HG03575 (cell line): ENCODE measurements at regions not wholly inside any gene's neighbourhood (a gene's known extent, or its start where the extent isn't known, plus 50 kb on each side); places are given as distances from the start of the nearest gene placed in this dataset.
"Not testable (repeated sequence)": the region's sequence is repeated elsewhere in the genome, so short reads cannot be mapped to it uniquely, and the experiment has no call there.

Experiments
- ATAC-seq: cut with Tn5 transposase; IDR thresholded peaks from one replicate; pipeline ENCODE4 v1.9.1; 2021; ENCODE audit not compliant: unreplicated experiment, insufficient number of reproducible peaks, low FRiP score; ENCODE audit errors: extremely low read depth

- ATAC-seq: no peak
These were observed 286.4 kb downstream of the CDH19 start for GRCh38 chr18:66317243-66318090.

GRCh38 chr18:66316701-66317100, 287.2 kb downstream of the CDH19 start:
- ATAC-seq: no peak

- no peak for ATAC-seq
These were observed 303.7 kb downstream of the CDH19 start for GRCh38 chr18:66300141-66300540.

GRCh38 chr18:66280470-66280869, 323.4 kb downstream of the CDH19 start:
- no peak for ATAC-seq

- ATAC-seq: no peak
These were observed 331.9 kb downstream of the CDH19 start for GRCh38 chr18:66271962-66272361.

- no peak for ATAC-seq
These were observed 339.8 kb downstream of the CDH19 start for GRCh38 chr18:66264130-66264529.

- no peak for ATAC-seq
These were observed 349.8 kb downstream of the CDH19 start for GRCh38 chr18:66254121-66254520.

GRCh38 chr18:66252703-66253102, 351.2 kb downstream of the CDH19 start:
- no peak for ATAC-seq

- ATAC-seq: no peak
These were observed 368.7 kb downstream of the CDH19 start for GRCh38 chr18:66235206-66235605.

GRCh38 chr18:66226782-66227181, 377.1 kb downstream of the CDH19 start:
- no peak for ATAC-seq

- not testable (repeated sequence) for ATAC-seq
These were observed 380.6 kb downstream of the CDH19 start for GRCh38 chr18:66223317-66223716.

GRCh38 chr18:66222174-66222573, 381.7 kb downstream of the CDH19 start:
- no peak for ATAC-seq

- no peak for ATAC-seq
These were observed 384.1 kb downstream of the CDH19 start for GRCh38 chr18:66219817-66220216.

GRCh38 chr18:66211749-66212148, 392.1 kb downstream of the CDH19 start:
- no peak for ATAC-seq

- ATAC-seq: no peak
These were observed 393.0 kb downstream of the CDH19 start for GRCh38 chr18:66210875-66211274.

- no peak for ATAC-seq
These were observed 394.2 kb downstream of the CDH19 start for GRCh38 chr18:66209656-66210055.

- no peak for ATAC-seq
These were observed 407.1 kb downstream of the CDH19 start for GRCh38 chr18:66196805-66197204.

- ATAC-seq: no peak
These were observed 410.0 kb downstream of the CDH19 start for GRCh38 chr18:66193938-66194337.

GRCh38 chr18:66193394-66193793, 410.5 kb downstream of the CDH19 start:
- no peak for ATAC-seq

GRCh38 chr18:66168685-66169235, 417.9 kb downstream of the CDH7 start:
- ATAC-seq: no peak
